Ovary (tissue), 3 donors: ENCODE measurements at regions not wholly inside any gene's neighbourhood (a gene's known extent, or its start where the extent isn't known, plus 50 kb on each side); places are given as distances from the start of the nearest gene placed in this dataset.

Experiments used
- CTCF ChIP-seq, 3 donors: fragments of 450-650 bp in 2 of 3; fragments of 200-600 bp in 1 of 3; IDR thresholded peaks; one replicate each; pipeline versions ENCODE4 v1.5.1 to v1.8.0; 2016 to 2022; ENCODE audit warnings: antibody characterized with exemption in 3 of 3, mild to moderate bottlenecking in 1 of 3
- POLR2A ChIP-seq: fragments of 450-650 bp; IDR thresholded peaks from one replicate; pipeline ENCODE4 v1.6.1; 2017; ENCODE audit warnings: antibody characterized with exemption, mild to moderate bottlenecking, moderate library complexity
- donor health status: DM: no; HTN: no; CAD: no.

GRCh38 chr1:38607526-38607925 is 252.0 kb downstream of the RRAGC start:
- TF ChIP-seq CTCF (IDR thresholded peaks at IDR 0.05) = no peak
- no peak for TF ChIP-seq POLR2A
